Upper lobe of left lung (tissue), 6 donors: ENCODE measurements at regions not wholly inside any gene's neighbourhood (a gene's known extent, or its start where the extent isn't known, plus 50 kb on each side); places are given as distances from the start of the nearest gene placed in this dataset.

ENCODE experiments used
- ATAC-seq, 2 donors: fragments of 200-7000 bp; cut with Tn5 transposase; one replicate each; pipeline ENCODE4 v1.9.1; 2022; ENCODE audit warnings: mild to moderate bottlenecking in 2 of 2, moderate library complexity in 2 of 2; ENCODE audit not compliant: low FRiP score in 2 of 2
- DNase-seq, 2 donors: peaks; one replicate each; pipeline ENCODE4 v3.0.0-alpha.2; 2019 to 2020
- H3K27ac ChIP-seq, 4 donors: fragments of 200-600 bp; sonication (generic); one replicate each; pipeline ENCODE4 v1.5.1; 2016 to 2019
- H3K27me3 ChIP-seq, 4 donors: fragments of 200-600 bp; sonication (generic); one replicate each; pipeline ENCODE4 v1.5.1; 2017 to 2019
- H3K36me3 ChIP-seq, 4 donors: fragments of 200-600 bp; sonication (generic); one replicate each; pipeline ENCODE4 v1.5.1; 2016 to 2019
- H3K4me1 ChIP-seq, 4 donors: fragments of 200-600 bp; sonication (generic); one replicate each; pipeline ENCODE4 v1.5.1; 2018 to 2019
- H3K4me3 ChIP-seq, 4 donors: fragments of 200-600 bp; sonication (generic); one replicate each; pipeline ENCODE4 v1.5.1; 2017 to 2019; ENCODE audit warnings: mild to moderate bottlenecking in 2 of 4, moderate library complexity in 1 of 4
- H3K9me3 ChIP-seq, 4 donors: fragments of 200-600 bp; sonication (generic); one replicate each; pipeline ENCODE4 v1.5.1; 2018 to 2019
- CTCF ChIP-seq, 6 experiments: fragments of 450-650 bp in 4 of 6; fragments of 200-600 bp in 2 of 6; sonication (generic) in 2 of 6; IDR thresholded peaks; one replicate each; pipeline ENCODE4 v1.5.1; 2016 to 2019; ENCODE audit warnings: antibody characterized with exemption in 6 of 6
- EP300 ChIP-seq, 4 donors: sonication (generic); formaldehyde crosslinking; IDR thresholded peaks; one replicate each; pipeline ENCODE4 v1.5.1; 2017; ENCODE audit warnings: antibody characterized with exemption in 4 of 4, control low read depth in 2 of 4
- POLR2A ChIP-seq, 4 donors: fragments of 450-650 bp; IDR thresholded peaks; one replicate each; pipeline ENCODE4 v1.5.1; 2016 to 2017; ENCODE audit warnings: antibody characterized with exemption in 4 of 4, mild to moderate bottlenecking in 2 of 4
- POLR2AphosphoS5 ChIP-seq, 2 donors: sonication (generic); formaldehyde crosslinking; IDR thresholded peaks; one replicate each; pipeline ENCODE4 v1.5.1; 2017; ENCODE audit warnings: antibody characterized with exemption in 2 of 2
- WGBS, 2 donors: methylation state at CpG; one replicate each; pipeline ENCODE4 v1.1.5; 2017 to 2018; 5-methylcytosine and 5-hydroxymethylcytosine counted together
- donor health status: DM: no; HTN: no; CAD: no; lungs with moderate emphysema.
- donor health status: DM: no; HTN: yes; CAD: no; lungs with severe emphysema.

DNA sequence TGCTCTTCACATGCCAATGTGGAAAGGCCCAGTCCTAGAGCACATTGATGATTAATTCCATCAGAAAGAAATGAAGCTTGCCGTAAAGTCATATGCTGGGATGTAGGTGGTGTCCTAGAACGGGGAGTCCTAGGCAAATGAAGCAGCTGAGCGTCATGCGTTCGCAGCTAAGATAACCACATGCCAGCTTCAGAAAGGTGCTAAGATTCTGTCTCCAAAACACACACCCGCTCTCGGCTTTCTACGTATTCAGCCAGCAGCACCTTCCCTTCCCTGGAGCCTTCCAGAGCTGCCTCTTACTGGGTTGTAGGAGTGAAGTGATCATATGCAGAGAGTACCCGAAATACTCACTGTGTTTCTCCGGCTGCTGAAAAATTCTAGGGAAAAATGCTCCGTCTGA lies 421.6 kb upstream of the ID2 start:
- DNase-seq (no peak), ATAC-seq (no peak)
- no peak overlapping the region for H3K4me3 ChIP-seq
- no peak overlapping the region for H3K27ac ChIP-seq
- TF ChIP-seq EP300 (IDR thresholded peaks at IDR 0.05) (no peak), POLR2A (IDR thresholded peaks at IDR 0.05) (no peak), CTCF (IDR thresholded peaks at IDR 0.05) (no peak), POLR2AphosphoS5 (IDR thresholded peaks at IDR 0.05) (no peak)
- H3K9me3 ChIP-seq, result no peaks in the 10 kb centered on the region
- H3K4me1 ChIP-seq, result no peaks in the 10 kb centered on the region
- H3K27me3 ChIP-seq, result no peaks in the 10 kb centered on the region
- H3K36me3 ChIP-seq, result no peaks in the 10 kb centered on the region
- 83 to 85% methylated on average over 11 of the region's 11 CpGs for WGBS, 2 donors

- H3K27me3 ChIP-seq, result no peaks in the 10 kb centered on the region
- TF ChIP-seq EP300 (IDR thresholded peaks at IDR 0.05) (no peak), CTCF (IDR thresholded peaks at IDR 0.05) (no peak), POLR2AphosphoS5 (IDR thresholded peaks at IDR 0.05) (no peak), POLR2A (IDR thresholded peaks at IDR 0.05) (no peak)
- 66 to 75% methylated on average over 4 of the region's 4 CpGs for WGBS, 2 donors
- no peak for ATAC-seq
- H3K36me3 ChIP-seq, result no peaks in the 10 kb centered on the region
- no peak overlapping the region for H3K27ac ChIP-seq
- no peaks in the 10 kb centered on the region for H3K9me3 ChIP-seq
- H3K4me1 ChIP-seq, result no peaks in the 10 kb centered on the region
- no peak for DNase-seq
- H3K4me3 ChIP-seq, result no peak overlapping the region
These were observed 418.0 kb upstream of the ID2 start for GRCh38 chr2:8263901-8264300.

DNA sequence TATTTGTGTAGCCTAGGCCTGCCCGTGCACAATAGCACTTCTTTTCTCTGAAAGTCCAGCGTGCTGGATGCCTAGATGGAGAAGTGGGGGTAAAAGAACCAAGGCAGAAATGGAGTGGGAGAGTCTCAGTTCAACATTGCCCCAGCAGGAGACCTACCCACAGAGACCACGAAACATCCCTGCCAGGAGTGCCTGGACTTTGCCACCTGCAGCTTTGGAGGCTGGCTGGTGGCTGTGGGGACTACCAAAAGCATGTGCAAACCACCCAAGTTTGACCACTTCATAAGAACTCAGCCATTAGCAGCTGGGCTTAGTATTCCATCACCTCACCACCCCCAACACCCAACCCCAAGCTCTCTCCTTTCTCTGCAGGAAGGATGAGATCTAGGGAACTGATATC lies 416.9 kb upstream of the ID2 start:
- Histone ChIP-seq H3K4me1 (no peaks in the 10 kb centered on the region), H3K36me3 (no peaks in the 10 kb centered on the region), H3K4me3 (no peak overlapping the region), H3K27me3 (no peaks in the 10 kb centered on the region), H3K27ac (no peak overlapping the region), H3K9me3 (no peaks in the 10 kb centered on the region)
- TF ChIP-seq POLR2AphosphoS5 (IDR thresholded peaks at IDR 0.05) (no peak), POLR2A (IDR thresholded peaks at IDR 0.05) (no peak), EP300 (IDR thresholded peaks at IDR 0.05) (no peak), CTCF (IDR thresholded peaks at IDR 0.05) (no peak)
- WGBS, 2 donors, result 92% methylated on average over 3 of the region's 3 CpGs
- ATAC-seq, result no peak
- DNase-seq, result no peak

- TF ChIP-seq EP300 (IDR thresholded peaks at IDR 0.05) (no peak), POLR2A (IDR thresholded peaks at IDR 0.05) (no peak), CTCF (IDR thresholded peaks at IDR 0.05) (no peak), POLR2AphosphoS5 (IDR thresholded peaks at IDR 0.05) (no peak)
- DNase-seq (no peak), ATAC-seq (no peak)
- WGBS, 2 donors, result 81 to 89% methylated on average over 5 of the region's 5 CpGs
- H3K4me3 ChIP-seq, result no peak overlapping the region
- H3K36me3 ChIP-seq, result no peaks in the 10 kb centered on the region
- H3K27ac ChIP-seq, result no peak overlapping the region
- no peaks in the 10 kb centered on the region for H3K4me1 ChIP-seq
- H3K27me3 ChIP-seq, result no peaks in the 10 kb centered on the region
- H3K9me3 ChIP-seq, result no peaks in the 10 kb centered on the region
These were observed 416.2 kb upstream of the ID2 start for GRCh38 chr2:8265476-8266226.

DNA sequence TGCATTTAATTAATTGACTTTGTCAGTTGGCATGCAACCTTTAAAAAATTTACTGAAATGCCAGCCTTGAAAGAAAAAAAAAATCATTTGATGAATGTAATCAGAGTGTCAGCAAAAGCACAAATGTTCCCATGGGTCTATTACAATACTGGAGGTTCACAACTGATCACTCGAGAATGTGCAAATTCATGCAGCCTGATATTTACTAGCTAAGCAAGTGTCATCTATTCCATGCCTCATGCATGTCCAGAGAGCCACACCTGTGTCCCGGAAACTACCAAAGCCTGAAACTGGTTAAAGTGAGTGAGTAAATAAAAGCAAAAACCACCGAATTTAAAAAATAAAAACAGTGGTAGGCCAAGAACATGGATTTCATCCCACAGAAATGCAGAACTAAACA lies 415.3 kb upstream of the ID2 start:
- ATAC-seq, result no peak
- TF ChIP-seq POLR2AphosphoS5 (IDR thresholded peaks at IDR 0.05), result no peak
- no peak for TF ChIP-seq POLR2A (IDR thresholded peaks at IDR 0.05)
- no peak for TF ChIP-seq CTCF (IDR thresholded peaks at IDR 0.05)
- H3K27me3 ChIP-seq, result no peaks in the 10 kb centered on the region
- H3K36me3 ChIP-seq, result no peaks in the 10 kb centered on the region
- H3K4me3 ChIP-seq, result no peak overlapping the region
- no peaks in the 10 kb centered on the region for H3K9me3 ChIP-seq
- WGBS, 2 donors, result 89 to 93% methylated on average over 3 of the region's 3 CpGs
- H3K27ac ChIP-seq, result no peak overlapping the region
- H3K4me1 ChIP-seq, result no peaks in the 10 kb centered on the region
- DNase-seq, result no peak
